Left cardiac atrium (tissue), 4 donors: ENCODE measurements at regions not wholly inside any gene's neighbourhood (a gene's known extent, or its start where the extent isn't known, plus 50 kb on each side); places are given as distances from the start of the nearest gene placed in this dataset.

Source experiments
- ATAC-seq, 2 donors: fragments of 200-7000 bp; cut with Tn5 transposase; one replicate each; pipeline ENCODE4 v1.9.1; 2020; ENCODE audit warnings: mild to moderate bottlenecking in 2 of 2, moderate library complexity in 2 of 2
- DNase-seq: peaks from one replicate; pipeline ENCODE4 v3.0.0-alpha.2; 2020
- intact Hi-C, 2 donors: fragments of 100-400 bp; cut with DNase I; formaldehyde crosslinking; loops; one replicate each; pipeline versions ENCODE4 v1.14.1 to v1.15.1; 2022 to 2023
- donor health status: DM: no; HTN: yes; CAD: no.
- donor health status: DM: no; HTN: yes; CAD: no; lungs with severe emphysema.
- donor health status: DM: yes; HTN: yes; CAD: no.
- donor health status: Dilated cardiomyopathy.

DNA sequence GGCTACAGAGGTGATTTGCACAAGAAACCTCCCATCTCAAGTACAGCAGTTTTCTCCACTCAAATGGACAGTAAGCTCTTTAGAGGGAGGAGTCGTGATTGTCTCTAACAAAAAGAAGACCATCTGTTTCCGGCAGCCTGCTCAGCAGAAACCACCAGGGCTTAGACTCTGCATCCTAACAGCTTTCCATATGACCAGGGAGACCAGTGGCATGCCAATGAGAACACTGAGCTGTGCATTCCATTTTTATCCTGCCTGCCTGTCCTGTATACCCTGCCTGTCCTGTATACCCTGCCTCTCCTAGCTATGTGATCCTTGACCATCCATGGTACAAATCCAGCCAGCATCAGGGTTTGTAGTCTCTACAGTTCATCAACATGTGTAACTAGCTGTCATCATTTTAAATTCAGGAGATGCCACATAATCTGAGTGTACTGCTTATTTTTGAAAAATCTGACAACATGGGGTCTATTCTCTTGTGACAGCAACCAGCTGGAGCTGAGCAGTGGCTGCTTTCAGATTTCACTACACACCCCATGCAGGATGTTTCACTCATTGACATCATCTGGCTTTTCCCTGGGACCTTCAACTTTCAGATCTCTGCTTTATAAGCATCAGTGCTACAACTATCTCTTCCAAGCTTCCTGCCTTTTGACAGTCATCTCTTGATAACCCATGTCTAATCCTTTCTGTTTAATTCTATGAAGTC, 50.5 kb upstream of the POU2AF2 start:
- intact Hi-C loops = no loop called here
- no peak for DNase-seq
- no peak for ATAC-seq

DNA sequence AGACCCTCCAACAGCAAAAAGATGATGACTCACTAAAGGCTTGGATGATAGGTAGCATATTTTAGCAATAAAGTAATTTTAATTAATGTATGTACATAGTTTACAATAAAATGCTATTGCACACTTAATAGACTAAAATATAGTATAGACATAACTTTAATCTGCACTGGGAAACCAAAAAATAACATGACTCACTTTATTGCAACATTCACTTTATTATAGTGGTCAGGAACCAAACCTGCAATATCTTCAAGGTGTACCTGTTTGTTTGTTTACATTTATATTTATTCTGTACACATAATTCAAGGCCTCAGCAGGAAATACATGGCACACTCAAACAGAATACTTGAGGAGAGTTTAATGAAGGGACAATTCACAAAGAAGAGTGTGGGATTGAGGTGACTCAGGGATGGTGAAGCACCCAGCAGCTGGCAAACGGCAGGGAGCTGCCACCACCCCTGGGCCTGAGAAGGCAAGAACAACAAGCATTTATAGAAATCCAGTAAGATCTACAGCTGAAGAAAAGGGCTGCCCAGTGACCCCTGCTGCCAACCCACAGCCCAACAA, 51.5 kb upstream of the POU2AF2 start:
- intact Hi-C loops = no loop called here
- no peak for DNase-seq
- no peak for ATAC-seq

DNA sequence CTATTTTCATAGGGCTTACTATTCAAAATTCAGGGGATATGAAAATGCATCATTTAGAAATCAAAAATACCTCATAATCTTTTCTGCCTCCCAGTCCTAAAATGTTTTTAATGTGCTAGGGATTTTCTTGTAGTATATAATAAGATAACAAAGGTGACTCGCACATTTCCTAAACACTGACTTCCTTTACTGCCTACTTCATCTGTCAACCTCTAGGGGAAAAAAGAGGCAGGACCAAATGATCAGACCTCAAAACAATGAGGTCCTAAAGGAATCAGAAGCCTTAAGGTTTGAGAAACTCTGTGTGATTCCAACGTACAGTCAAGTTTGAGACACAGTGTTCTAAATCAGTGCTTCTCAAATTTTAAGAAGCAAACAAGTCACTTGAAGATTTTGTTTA, 56.1 kb upstream of the POU2AF2 start:
- intact Hi-C loops = no loop called here
- ATAC-seq (no peak), DNase-seq (no peak)

DNA sequence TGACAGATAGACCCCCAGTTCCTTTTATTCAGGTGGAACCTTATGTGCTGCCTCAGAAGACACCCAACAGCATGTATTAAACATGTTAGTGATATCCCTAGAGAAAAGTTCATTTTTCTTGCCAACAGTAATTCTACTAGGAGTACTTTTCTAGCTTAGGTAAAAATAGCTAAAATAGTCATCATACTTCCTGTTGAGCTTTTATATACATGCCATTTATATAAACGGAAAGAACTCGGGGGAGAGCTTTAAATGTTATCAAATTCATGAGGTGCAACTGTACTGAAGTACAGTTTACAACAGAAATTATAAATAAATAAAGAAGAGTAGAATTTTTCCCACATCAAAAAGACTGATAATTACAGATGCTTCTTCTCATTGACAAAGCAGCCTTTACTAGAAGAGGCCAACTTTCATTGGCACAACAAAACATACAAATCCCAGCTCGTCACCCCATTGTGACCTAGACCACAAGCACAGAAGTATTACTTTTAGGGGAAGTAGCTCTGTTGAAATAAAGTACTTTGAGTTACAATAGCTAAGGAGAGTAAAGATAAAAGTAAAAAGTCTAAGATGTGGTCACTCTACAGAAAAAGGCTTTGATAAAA, 59.1 kb upstream of the POU2AF2 start:
- no peak for DNase-seq
- ATAC-seq = no peak
- intact Hi-C loops = no loop called here

DNA sequence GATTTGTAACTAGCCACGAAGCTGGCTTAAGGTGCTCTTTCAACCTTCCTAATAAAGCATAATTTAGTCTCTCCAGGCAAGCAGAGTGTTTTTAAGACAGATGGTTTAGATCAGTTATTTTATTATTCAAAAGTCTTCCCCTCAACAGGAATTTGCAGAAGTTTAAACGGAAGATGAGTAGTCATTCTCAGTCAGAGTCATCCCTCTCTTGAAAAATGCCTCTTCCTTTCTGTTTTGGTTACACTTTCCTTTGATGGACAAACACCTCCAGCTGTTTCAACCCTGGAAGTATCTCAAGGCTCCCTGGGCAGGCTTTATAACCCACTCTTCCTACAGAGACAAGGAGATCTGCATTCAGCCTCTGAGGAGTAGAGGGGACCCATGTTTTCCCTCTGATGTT, 60.3 kb upstream of the POU2AF2 start:
- intact Hi-C loops = no loop called here
- ATAC-seq = no peak

DNA sequence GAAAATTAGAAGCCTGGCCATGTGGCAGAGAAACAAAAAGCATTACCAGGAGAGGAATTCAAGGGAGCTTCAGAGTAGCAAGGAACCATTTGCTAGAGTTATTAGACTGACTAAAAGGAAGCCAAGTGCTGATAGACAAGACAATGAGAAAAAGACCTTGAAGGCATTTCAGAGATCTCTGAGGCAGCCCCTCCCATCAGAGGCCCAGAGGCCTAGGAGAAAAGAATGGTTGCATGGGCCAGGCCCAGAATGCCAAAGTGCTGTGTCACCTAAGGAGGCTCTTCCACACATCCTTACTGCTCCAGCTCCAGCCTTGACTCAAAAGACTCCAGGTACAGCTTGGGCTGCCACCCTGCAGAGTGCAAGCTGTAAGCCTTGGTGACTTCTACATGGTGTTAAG, 61.8 kb upstream of the POU2AF2 start:
- intact Hi-C loops = no loop called here

More for the DNA sequence above, 60.3 kb upstream of the POU2AF2 start:
- DNase-seq = no peak

DNA sequence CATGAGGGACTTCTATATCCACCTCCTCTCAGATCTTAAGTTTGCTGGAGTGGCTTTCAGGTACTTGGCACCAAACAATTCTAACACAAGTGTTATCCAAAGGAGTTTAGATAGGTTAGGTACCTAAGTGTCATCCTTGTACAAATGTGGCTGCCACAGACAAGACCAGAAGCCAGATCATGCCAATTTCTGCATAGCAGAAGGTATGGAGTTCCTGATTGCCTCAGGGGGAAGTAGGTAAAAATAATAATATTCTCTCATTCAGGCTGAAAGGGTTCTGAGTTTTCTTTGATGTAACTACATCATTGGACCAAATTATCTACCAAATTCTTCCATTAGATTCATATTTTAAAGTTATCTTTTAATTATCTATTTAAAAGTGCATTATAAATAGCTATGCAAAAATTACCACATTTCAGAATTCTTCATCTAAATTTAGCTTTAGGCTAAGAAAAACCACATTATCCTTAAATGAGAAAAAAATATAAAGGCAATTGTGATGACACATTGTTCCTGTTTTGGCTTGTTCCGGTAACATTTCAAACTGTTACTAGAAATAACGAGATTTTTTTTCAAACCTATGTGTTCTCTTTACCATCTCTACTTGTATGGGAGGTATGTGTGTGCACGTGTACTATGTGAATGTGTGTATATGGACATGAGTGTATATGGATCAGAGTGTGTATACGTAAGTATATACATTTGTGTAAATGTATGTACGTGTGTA, 66.2 kb upstream of the POU2AF2 start:
- no peak for ATAC-seq
- DNase-seq = no peak
- intact Hi-C loops = no loop called here

More for the DNA sequence above, 61.8 kb upstream of the POU2AF2 start:
- no peak for DNase-seq
- ATAC-seq = no peak

DNA sequence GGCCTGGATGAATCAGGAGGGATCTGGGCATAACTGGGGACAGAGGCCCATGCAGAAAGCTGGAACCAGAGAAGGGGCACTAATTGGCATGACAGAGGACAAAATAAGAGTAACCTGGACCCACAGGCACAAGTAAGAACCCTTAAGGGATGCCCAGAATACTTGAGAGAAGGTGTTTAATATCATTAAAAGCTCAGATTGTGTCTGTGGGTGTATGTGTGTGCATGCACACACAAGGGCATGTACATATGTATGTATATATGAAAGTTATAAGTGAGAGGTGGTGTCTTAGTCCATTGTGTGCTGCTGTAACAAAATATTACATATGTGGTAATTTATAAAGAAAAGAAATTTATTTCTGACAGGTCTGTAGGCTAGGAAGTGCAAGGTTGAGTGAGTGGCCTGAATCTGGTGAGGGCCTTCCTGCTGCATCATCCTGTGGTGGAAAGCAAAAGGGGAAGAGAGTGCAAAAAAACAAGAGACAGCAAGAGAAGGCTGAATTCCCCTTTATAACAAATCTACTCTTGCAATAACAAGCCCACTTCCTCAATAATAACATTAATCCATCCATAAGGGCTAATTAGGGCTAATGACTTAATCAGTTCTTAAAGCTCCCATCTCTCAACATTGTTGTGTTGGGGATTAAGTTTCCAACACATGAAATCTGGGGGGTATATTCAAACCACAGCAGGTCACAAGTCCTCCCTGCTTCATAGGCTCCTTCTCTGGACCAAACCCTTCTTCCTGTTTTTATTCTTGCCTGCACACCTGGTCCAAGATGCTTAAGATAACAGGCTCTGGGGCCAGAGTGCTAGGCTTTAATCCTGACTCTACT, 68.3 kb upstream of the POU2AF2 start:
- DNase-seq (no peak), ATAC-seq (no peak)
- intact Hi-C loops = no loop called here

DNA sequence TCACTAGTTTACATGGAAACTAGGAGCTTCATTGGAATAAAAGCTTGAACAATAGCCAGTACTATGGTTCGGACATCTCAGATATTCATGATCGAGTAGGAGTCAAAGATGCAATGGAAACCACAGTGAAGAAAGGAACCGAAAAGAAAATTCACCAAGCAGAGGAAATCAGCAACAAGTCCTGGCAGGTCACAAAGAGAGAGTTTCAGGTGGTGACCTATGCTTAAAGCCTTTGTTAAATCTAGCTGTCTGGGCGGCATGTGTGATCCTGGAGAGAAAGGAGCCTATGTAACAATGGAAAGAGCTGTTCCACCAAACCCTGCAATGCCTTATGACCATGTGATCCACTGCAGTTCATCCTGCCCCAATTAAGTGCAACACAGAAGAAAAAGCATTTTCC, 68.9 kb upstream of the POU2AF2 start:
- ATAC-seq = no peak
- DNase-seq = no peak
- intact Hi-C loops = no loop called here

DNA sequence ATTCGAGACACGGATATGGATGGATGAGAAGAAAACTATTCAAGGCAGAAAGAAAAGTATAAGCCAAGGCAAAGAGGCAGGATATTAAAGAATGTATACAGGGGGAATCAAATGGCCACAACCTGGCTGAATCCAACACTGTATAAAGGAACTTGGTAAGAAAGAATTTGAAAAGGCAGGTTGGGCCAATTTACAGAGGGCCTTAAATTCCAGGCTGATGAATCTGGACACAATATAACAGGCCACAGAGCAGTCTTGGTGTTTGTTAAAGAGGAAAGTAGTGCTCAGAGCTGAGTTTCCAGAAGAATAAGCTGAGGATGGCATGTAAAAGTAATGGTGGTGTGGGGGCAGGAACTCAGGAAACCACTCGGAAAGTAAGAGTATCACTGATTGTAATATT, 72.3 kb upstream of the POU2AF2 start:
- no peak for ATAC-seq
- intact Hi-C loops = no loop called here

DNA sequence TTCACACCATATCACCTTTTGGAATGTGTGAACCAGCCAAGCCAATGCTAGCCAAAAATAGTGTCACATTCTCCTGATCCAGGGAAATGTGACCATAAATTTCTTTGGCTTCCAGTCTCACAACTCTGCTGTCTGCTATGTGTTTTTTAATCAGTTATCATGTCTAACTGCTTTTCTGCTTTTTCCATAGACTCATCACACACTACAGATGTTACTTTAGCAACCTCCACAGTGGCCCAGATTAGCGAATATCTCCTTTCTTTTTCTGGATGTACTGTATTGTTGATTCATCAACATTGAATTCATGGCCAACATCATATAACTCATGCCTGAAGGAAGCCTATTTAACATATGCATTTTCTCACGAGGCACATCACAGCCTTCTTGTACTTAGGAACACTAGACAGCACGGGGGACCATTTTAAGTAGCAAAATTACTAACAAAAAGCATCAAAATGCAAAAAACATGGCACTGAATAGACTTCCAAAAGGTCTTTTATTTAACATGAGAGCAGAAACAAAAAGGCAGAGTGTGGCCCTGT, 73.1 kb upstream of the POU2AF2 start:
- no peak for ATAC-seq
- intact Hi-C loops = no loop called here

More for the DNA sequence above, 72.3 kb upstream of the POU2AF2 start:
- no peak for DNase-seq

DNA sequence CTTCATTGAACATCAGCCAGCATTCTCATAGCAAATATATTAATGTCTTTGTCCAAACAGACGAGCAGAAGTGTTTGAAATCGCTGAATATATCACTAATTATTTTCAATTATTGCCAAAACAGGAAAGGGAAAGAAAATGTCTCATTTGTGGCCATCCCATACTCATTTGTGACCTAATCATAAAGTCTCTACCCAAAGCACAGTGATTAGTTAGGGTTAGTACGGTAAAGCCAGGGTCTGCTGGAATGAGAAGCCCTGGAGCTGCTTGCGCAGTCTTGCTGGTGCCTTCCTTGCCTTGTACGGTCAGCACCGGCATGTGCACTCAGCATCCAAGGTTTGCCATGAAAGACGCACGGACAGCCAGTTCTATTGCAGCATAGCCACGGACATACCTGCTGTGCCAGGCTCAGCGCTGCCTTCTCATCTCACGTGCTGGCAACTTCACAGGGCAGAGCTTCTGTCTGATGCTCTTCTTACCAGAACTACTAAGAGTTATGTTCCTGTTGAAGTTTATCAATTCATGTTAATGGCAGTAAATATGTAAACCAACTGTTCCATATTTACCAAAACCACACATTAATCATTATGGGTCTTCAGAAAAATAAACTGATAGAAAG, 74.7 kb upstream of the POU2AF2 start:
- intact Hi-C loops = no loop called here
- ATAC-seq (no peak), DNase-seq (no peak)

More for the DNA sequence above, 73.1 kb upstream of the POU2AF2 start:
- no peak for DNase-seq

DNA sequence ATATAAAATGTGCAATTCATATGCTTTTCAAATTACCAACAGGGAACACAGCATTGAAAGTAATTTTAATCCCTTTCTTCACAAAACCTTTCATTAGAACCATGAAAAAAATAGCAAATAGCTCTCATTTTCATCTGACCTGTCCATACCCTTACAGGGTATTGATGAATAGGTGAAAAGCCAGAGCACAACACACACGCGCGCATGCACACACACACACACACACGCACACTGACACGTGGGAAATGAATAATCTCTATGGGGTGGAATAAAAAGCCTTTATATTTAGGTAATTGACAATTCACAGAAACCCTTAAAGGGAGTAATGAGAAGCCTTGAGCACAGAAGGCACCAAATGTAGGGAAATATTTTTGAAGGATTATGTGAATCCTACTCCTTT, 76.2 kb upstream of the POU2AF2 start:
- intact Hi-C loops = no loop called here
- no peak for DNase-seq
- no peak for ATAC-seq

DNA sequence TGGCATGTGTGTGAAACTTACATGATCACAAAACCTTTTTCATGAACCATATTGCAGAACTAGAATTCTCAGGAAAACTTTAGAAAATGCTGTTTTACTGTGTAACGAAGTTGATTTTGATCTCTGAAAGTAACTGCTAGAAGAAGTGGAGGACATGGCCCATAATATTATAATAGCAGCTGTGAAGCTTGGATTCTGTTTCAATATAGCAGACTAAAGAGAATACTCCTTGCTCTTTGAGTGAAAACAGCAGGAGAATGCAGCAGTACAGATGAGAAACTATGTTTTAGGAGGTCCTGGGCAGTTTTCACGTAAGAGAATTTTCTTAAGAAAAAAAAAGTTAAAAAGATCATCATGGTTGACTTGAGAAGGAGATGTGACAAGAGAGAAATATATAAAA, 76.7 kb upstream of the POU2AF2 start:
- intact Hi-C loops = no loop called here
- DNase-seq (no peak), ATAC-seq (no peak)

DNA sequence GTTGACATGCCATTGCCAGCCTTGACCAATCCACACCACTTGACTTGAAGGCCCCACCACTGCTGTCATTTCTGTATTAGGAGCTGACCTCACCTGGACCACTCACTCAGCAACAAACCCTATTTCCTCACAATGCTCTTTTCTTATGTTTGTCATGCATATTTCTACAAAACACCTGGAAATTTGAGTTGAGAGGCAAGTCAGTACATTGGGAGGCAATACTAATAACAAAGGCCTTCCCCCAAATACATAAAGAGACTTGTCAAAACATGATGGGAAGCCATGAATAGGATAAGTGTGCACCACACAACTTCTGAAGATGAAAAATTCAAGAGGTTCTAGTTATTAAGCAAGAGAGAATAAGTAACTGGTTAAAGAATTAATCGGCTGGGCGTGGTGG, 77.9 kb upstream of the POU2AF2 start:
- intact Hi-C loops = no loop called here
- DNase-seq = no peak
- no peak for ATAC-seq

DNA sequence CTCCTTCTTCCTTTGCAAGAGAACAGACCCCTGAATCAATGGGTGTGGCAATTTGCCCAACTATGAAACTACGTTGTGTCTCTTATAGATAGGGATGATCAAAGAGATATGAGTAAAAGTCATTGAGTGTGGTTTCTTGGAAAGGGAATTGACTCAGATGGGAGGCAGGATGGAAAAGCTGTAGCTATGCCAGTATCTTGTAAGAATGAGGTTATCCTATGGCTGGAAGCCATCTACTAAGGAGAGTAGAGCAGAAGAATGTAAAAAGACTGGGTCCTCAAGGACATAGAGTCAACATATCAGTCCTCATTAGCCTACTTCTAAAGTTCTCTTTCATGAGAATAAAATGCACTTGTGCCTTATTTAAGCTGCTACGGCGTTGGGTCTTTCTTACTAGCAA, 78.9 kb upstream of the POU2AF2 start:
- intact Hi-C loops = no loop called here
- ATAC-seq = no peak
- no peak for DNase-seq

DNA sequence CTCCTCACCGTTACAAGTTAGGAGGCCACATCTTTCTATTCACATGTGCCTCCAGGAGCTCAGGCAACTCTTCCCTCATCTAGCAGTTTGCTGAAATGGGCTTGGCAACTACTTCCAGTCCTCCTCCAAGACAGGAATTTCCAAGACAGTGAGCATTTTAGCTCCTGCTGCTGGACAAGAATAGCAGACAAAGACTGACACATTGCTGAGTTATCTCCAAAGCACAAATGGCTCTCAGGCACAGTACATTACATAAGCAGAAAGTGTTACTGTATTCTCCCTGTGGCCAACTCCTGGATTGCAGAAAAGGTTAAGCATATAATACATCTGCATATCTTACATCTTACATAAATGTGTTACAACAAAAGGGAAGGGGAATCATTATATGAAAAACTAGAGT, 83.2 kb upstream of the POU2AF2 start:
- intact Hi-C loops = no loop called here
- ATAC-seq = no peak
- no peak for DNase-seq

DNA sequence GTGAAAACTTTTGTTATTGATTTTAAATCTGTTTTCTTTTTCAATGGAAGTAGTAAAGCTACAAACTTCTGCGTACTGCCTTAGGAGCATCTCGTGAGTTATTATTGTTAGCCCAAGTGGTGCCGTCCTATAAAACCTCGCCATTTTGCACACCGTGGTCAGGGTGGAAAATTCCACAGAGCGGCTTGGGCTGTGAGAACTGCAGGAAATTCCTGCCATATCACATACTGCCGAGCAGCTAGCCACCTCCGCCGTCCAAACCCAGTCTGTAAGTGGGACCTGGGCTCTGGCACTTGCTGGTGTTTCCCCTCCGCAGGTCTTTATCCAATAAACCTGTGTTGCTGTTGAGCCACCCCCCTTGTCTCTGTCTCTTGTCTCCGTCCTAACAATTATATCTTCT, 88.0 kb upstream of the POU2AF2 start:
- ATAC-seq = no peak
- no peak for DNase-seq
- intact Hi-C loops = no loop called here

DNA sequence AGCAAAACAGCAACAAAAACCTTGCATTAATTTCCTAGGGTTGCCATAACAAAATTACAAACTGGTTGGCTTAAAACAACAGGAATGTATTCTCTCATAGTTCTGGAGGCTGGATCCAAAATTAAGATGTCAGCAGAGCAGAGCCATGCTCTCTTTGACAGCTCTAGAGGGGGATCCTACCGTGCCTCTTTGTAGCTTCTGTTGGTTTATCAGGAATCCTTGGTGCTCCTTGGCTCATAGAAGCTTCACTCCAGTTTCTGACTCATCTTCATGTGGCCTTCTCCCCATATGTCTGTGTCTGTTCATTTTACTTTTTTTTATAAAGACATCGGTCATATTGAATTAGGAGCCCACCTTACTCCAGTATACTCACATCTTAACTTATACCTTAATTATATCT, 90.5 kb upstream of the POU2AF2 start:
- no peak for ATAC-seq
- intact Hi-C loops = no loop called here
- DNase-seq = no peak
